BJ (cell line): ENCODE measurements at regions not wholly inside any gene's neighbourhood (a gene's known extent, or its start where the extent isn't known, plus 50 kb on each side); places are given as distances from the start of the nearest gene placed in this dataset.
A peak's percentile ranks its signal among the peaks of the same experiment; 100 is the strongest.

Experiments
- CTCF ChIA-PET: fragments of 350-600 bp; formaldehyde crosslinking; extraction: SDS; loops from one replicate; lab custom pipeline; 2021; ENCODE audit warnings: antibody characterized with exemption, inconsistent platforms; lab: Yijun Ruan, JAX
- POLR2A ChIA-PET: fragments of 300-600 bp; sonication (Branson Sonifier 250); formaldehyde crosslinking; extraction: SDS; loops from one replicate; lab custom pipeline; 2021; ENCODE audit warnings: antibody characterized with exemption; lab: Charles Lee
- DNase-seq: peaks from one replicate; pipeline ENCODE4 v3.0.0-alpha.2; 2011; ENCODE audit warnings: low read depth
- H3K27me3 ChIP-seq: 2 replicates; pipeline ENCODE4 v1.6.0; 2011; ENCODE audit warnings: low read length; ENCODE audit not compliant: control insufficient read depth, insufficient read depth
- H3K36me3 ChIP-seq: 2 replicates; pipeline ENCODE4 v1.5.1; 2011; ENCODE audit warnings: low read length; ENCODE audit not compliant: control insufficient read depth, insufficient read depth
- H3K4me3 ChIP-seq: 2 replicates; pipeline ENCODE4 v1.5.1; 2011; ENCODE audit warnings: low read depth, mild to moderate bottlenecking, control low read depth, low read length
- TF ChIP-seq, protein P1 (sequence below): IDR thresholded peaks from 2 replicates; pipeline ENCODE4 v1.5.1; 2011; ENCODE audit warnings: low read depth, mild to moderate bottlenecking, control low read depth, inconsistent platforms, low read length, moderate library complexity; ENCODE audit not compliant: insufficient read depth

DNA sequence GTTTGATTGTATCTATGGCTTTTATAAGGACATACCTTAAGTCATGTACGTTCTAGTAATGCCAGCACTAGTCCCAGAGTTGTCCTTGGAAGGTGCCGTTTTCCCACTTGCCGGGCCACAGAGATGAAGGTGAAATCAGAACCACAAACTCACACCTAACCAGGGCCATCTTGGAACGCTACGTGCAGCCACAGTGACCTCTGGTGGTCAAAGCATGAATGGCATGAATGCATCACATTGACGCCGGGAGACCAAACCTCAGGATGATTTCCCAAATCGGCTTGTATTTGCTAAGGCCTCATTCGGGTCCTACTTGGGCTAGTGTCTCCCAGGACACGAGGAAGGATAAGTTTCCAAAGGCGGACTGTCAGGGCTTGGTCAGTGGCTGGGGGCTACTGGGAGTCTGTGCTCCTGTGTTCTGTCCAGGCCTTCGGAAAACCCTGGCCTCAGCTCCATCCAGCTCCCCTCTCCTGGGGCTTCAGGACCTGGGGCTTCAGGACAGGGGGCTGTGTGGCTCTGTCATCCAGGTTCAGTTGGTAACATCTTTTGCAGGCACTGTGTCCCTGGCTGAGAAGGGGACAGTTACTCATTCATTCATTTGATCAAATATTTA, 260.5 kb downstream of the PRDM2 start:
- H3K4me3 ChIP-seq, result no peak overlapping the region
- no peaks in the 10 kb centered on the region for H3K27me3 ChIP-seq
- H3K36me3 ChIP-seq, result no peaks in the 10 kb centered on the region
- DNase-seq, result peak; percentile 2
- ChIA-PET POLR2A (no interaction called here), CTCF (interaction anchor here (0.6 to 2.1 kb wide), 4 partner anchors 293 to 296 kb away, joined by 3 to 13 read pairs (median 4); no protein-coding TSS in a partner anchor)
- TF ChIP-seq, protein P1, sequence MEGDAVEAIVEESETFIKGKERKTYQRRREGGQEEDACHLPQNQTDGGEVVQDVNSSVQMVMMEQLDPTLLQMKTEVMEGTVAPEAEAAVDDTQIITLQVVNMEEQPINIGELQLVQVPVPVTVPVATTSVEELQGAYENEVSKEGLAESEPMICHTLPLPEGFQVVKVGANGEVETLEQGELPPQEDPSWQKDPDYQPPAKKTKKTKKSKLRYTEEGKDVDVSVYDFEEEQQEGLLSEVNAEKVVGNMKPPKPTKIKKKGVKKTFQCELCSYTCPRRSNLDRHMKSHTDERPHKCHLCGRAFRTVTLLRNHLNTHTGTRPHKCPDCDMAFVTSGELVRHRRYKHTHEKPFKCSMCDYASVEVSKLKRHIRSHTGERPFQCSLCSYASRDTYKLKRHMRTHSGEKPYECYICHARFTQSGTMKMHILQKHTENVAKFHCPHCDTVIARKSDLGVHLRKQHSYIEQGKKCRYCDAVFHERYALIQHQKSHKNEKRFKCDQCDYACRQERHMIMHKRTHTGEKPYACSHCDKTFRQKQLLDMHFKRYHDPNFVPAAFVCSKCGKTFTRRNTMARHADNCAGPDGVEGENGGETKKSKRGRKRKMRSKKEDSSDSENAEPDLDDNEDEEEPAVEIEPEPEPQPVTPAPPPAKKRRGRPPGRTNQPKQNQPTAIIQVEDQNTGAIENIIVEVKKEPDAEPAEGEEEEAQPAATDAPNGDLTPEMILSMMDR, result peak; percentile 96

DNA sequence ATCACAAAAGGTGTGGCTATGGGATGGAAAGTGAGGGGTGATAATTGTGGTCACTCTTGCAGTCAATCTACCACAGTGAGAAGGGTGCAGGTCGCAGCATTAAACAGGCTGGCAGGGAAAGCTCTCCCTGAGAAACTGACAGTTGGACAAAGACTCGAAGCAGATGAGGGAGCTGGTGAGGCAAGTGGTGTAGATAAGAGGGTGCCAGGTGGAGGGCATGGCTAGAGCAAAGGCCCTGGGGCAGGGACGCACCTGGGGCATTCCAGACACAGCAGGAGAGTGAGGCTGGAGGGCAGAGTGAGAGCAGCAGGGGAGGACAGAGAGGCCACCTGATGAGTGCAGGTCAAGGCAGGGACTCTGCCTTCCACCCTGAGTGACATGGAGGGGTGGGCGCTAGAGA, 264.8 kb downstream of the PRDM2 start:
- TF ChIP-seq, protein P1, result no peak
- ChIA-PET POLR2A (no interaction called here), CTCF (interaction anchor here (2.9 kb wide), 1 partner anchor 1135 kb away, joined by 10 read pairs; no protein-coding TSS in a partner anchor)
- no peak for DNase-seq
- Histone ChIP-seq H3K27me3 (no peaks in the 10 kb centered on the region), H3K36me3 (no peaks in the 10 kb centered on the region), H3K4me3 (no peak overlapping the region)

DNA sequence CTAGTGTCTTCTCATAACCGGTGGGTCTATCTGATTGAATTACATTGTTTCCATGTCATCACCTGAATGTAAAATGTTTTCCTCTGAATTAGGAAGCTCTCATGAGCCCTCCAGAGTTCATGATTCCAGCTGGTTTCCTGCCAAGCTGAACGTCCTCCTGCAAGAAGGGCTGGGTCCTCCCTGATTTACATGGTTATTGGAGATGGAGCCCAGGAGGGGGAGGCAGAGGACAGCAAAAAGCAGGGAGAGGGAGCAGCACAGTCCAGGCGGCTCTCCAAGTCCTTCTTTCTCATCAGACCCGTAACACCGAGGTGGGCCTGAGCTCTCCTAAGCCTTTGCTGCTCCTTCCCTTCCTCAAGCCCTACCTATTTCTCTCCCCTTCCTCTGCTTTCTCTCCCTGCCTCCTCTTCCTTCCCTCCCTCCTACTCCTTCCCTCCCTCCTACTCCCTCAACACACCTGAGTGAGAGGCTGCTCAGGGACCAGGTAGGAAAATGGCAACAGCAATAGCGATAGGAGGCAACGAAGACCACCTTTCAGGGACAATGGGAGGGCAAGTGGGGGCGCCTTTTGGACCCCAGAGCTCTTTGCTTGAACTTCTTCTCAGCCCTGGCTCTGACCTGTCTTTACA, 265.9 kb downstream of the PRDM2 start:
- no peak overlapping the region for H3K4me3 ChIP-seq
- TF ChIP-seq, protein P1, result peak; percentile 36
- H3K27me3 ChIP-seq, result no peaks in the 10 kb centered on the region
- no peaks in the 10 kb centered on the region for H3K36me3 ChIP-seq
- ChIA-PET CTCF (interaction anchor here (1.0 to 2.9 kb wide), 3 partner anchors 1083 to 1134 kb away, joined by 3 to 10 read pairs (median 3); no protein-coding TSS in a partner anchor), POLR2A (no interaction called here)
- no peak for DNase-seq

DNA sequence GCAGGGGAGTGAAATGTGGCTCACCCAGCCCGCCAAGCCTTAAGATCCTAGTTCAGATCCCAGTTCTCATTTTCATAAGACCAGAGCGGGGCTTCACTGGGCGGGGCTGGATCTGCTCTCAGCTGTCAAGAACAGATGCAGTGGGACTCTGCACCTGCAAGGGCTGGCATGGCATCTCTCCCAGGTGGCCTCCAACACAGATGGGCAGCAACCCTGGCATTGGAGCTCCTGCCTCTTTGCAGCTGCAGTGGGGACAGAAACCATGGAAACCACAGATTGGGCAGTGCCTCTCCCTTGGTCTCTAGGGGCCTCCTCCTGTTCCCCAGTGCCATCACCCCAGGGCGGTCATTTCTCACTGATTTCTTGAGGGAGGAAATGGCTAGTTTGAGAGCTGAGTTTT, 267.7 kb downstream of the PRDM2 start:
- Histone ChIP-seq H3K4me3 (no peak overlapping the region), H3K36me3 (no peaks in the 10 kb centered on the region), H3K27me3 (no peaks in the 10 kb centered on the region)
- ChIA-PET CTCF (no interaction called here), POLR2A (no interaction called here)
- TF ChIP-seq, protein P1, result no peak
- DNase-seq, result no peak

DNA sequence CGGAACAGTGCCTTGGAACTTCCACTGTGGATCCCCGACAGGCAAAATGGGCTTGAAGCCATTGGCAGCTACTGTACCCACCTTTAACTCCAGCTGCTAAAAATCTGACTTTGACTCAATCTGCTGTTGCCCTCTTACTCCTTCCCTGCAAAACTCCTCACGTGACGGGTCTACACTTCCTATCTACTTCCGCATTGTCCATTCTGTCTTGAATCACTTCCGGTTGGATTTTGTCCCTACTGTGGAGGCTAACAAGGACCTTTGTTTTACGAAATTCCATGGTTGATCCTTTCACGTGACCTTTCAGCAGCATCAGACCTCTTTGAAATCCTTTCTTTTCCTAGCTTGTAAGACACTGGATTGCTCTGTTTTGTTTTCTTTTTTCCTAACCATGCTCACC, 268.4 kb downstream of the PRDM2 start:
- ChIA-PET CTCF (interaction anchor here (2.2 kb wide), 1 partner anchor 1079 kb away, joined by 6 read pairs; no protein-coding TSS in a partner anchor), POLR2A (no interaction called here)
- DNase-seq, result no peak
- Histone ChIP-seq H3K36me3 (no peaks in the 10 kb centered on the region), H3K27me3 (no peaks in the 10 kb centered on the region), H3K4me3 (no peak overlapping the region)
- TF ChIP-seq, protein P1, result no peak
